Karpas-422 (cell line): ENCODE measurements at regions not wholly inside any gene's neighbourhood (a gene's known extent, or its start where the extent isn't known, plus 50 kb on each side); places are given as distances from the start of the nearest gene placed in this dataset.

ENCODE experiments used
- DNase-seq: peaks from one replicate; pipeline ENCODE4 v3.0.0-alpha.2; 2015
- H2AFZ ChIP-seq: fragments of 200-600 bp; sonication (generic); 2 replicates; pipeline ENCODE4 v1.6.1; 2014; ENCODE audit warnings: antibody characterized with exemption, low read length, mixed read lengths
- H3K27ac ChIP-seq: fragments of 200-600 bp; sonication (generic); 2 replicates; pipeline ENCODE4 v1.5.1; 2014; ENCODE audit warnings: mild to moderate bottlenecking, low read length, moderate library complexity
- H3K27me3 ChIP-seq: fragments of 200-600 bp; sonication (generic); 2 replicates; pipeline ENCODE4 v1.6.1; 2014; ENCODE audit warnings: low read length, mixed read lengths
- H3K36me3 ChIP-seq: fragments of 200-600 bp; sonication (generic); 2 replicates; pipeline ENCODE4 v1.6.1; 2014; ENCODE audit warnings: low read length, mixed read lengths; ENCODE audit not compliant: insufficient read depth
- H3K4me1 ChIP-seq: fragments of 200-600 bp; sonication (generic); 2 replicates; pipeline ENCODE4 v1.6.1; 2014; ENCODE audit warnings: mild to moderate bottlenecking, low read length, mixed read lengths
- H3K4me2 ChIP-seq: fragments of 200-600 bp; sonication (generic); 2 replicates; pipeline ENCODE4 v1.6.1; 2014; ENCODE audit warnings: low read length, low read depth, mild to moderate bottlenecking; ENCODE audit not compliant: poor library complexity, severe bottlenecking
- H3K4me3 ChIP-seq: fragments of 200-600 bp; sonication (generic); 2 replicates; pipeline ENCODE4 v1.5.1; 2014; ENCODE audit warnings: mild to moderate bottlenecking, antibody characterized with exemption, low read length, mixed read lengths
- H3K79me2 ChIP-seq: fragments of 200-600 bp; sonication (generic); 2 replicates; pipeline ENCODE4 v1.6.1; 2014; ENCODE audit warnings: mild to moderate bottlenecking, low read length, mixed read lengths
- H3K9ac ChIP-seq: fragments of 200-600 bp; sonication (generic); 2 replicates; pipeline ENCODE4 v1.6.0; 2014; ENCODE audit warnings: low read length
- H3K9me2 ChIP-seq: fragments of 200-600 bp; sonication (generic), shearing (Covaris generic); replicated peaks from 2 replicates; pipeline ENCODE4 v1.6.0; 2014; ENCODE audit warnings: mild to moderate bottlenecking, low read length, moderate library complexity; ENCODE audit not compliant: insufficient read depth
- H3K9me3 ChIP-seq: fragments of 300-700, 200-600 bp; sonication (generic); 2 replicates; pipeline ENCODE4 v1.6.1; 2014; ENCODE audit warnings: low read length, mixed read lengths
- H4K20me1 ChIP-seq: fragments of 200-600 bp; sonication (generic); 2 replicates; pipeline ENCODE4 v1.6.1; 2014; ENCODE audit warnings: mild to moderate bottlenecking, antibody characterized with exemption, low read length, low read depth; ENCODE audit not compliant: insufficient read depth

GRCh38 chr2:239581352-239581901 lies 180.6 kb upstream of the HDAC4 start:
- Histone ChIP-seq H3K4me1 (no peaks in the 10 kb centered on the region), H3K9ac (no peak overlapping the region), H3K9me3 (no peaks in the 10 kb centered on the region), H3K4me3 (no peak overlapping the region), H3K27ac (no peak overlapping the region), H3K9me2 (no peaks in the 10 kb centered on the region), H3K27me3 (no peaks in the 10 kb centered on the region), H3K79me2 (no peaks in the 10 kb centered on the region), H3K36me3 (no peaks in the 10 kb centered on the region), H3K4me2 (no peak overlapping the region), H2AFZ (no peak overlapping the region), H4K20me1 (no peaks in the 10 kb centered on the region; the same call in 1 of the 2 replicates)
- no peak for DNase-seq

GRCh38 chr2:239580199-239580527 lies 179.3 kb upstream of the HDAC4 start:
- H3K4me1 ChIP-seq, result no peaks in the 10 kb centered on the region
- H3K4me2 ChIP-seq, result no peak overlapping the region
- H3K9me2 ChIP-seq, result no peaks in the 10 kb centered on the region
- H3K27me3 ChIP-seq, result no peaks in the 10 kb centered on the region
- no peak overlapping the region for H3K27ac ChIP-seq
- no peaks in the 10 kb centered on the region for H3K79me2 ChIP-seq
- H2AFZ ChIP-seq, result no peak overlapping the region
- no peak overlapping the region for H3K9ac ChIP-seq
- DNase-seq, result no peak
- H4K20me1 ChIP-seq, result no peaks in the 10 kb centered on the region; the same call in 1 of the 2 replicates
- H3K4me3 ChIP-seq, result no peak overlapping the region
- no peaks in the 10 kb centered on the region for H3K9me3 ChIP-seq
- H3K36me3 ChIP-seq, result no peaks in the 10 kb centered on the region

GRCh38 chr2:239579524-239580198 lies 178.8 kb upstream of the HDAC4 start:
- Histone ChIP-seq H3K36me3 (no peaks in the 10 kb centered on the region), H4K20me1 (no peaks in the 10 kb centered on the region; the same call in 1 of the 2 replicates), H2AFZ (no peak overlapping the region), H3K9me2 (no peaks in the 10 kb centered on the region), H3K4me3 (no peak overlapping the region), H3K79me2 (no peaks in the 10 kb centered on the region), H3K4me1 (no peaks in the 10 kb centered on the region), H3K9me3 (no peaks in the 10 kb centered on the region), H3K9ac (no peak overlapping the region), H3K4me2 (no peak overlapping the region), H3K27ac (no peak overlapping the region), H3K27me3 (no peaks in the 10 kb centered on the region)
- no peak for DNase-seq

GRCh38 chr2:239579081-239579480 lies 178.3 kb upstream of the HDAC4 start:
- no peak overlapping the region for H3K4me2 ChIP-seq
- H3K9me2 ChIP-seq, result no peaks in the 10 kb centered on the region
- no peak overlapping the region for H3K27ac ChIP-seq
- H3K36me3 ChIP-seq, result no peaks in the 10 kb centered on the region
- DNase-seq, result no peak
- H4K20me1 ChIP-seq, result no peaks in the 10 kb centered on the region; the same call in 1 of the 2 replicates
- no peaks in the 10 kb centered on the region for H3K27me3 ChIP-seq
- no peaks in the 10 kb centered on the region for H3K79me2 ChIP-seq
- H3K4me3 ChIP-seq, result no peak overlapping the region
- H2AFZ ChIP-seq, result no peak overlapping the region
- no peaks in the 10 kb centered on the region for H3K4me1 ChIP-seq
- no peak overlapping the region for H3K9ac ChIP-seq
- H3K9me3 ChIP-seq, result no peaks in the 10 kb centered on the region

GRCh38 chr2:239578381-239578780 lies 177.6 kb upstream of the HDAC4 start:
- H3K27ac ChIP-seq, result no peak overlapping the region
- no peaks in the 10 kb centered on the region for H3K9me3 ChIP-seq
- DNase-seq, result no peak
- H3K4me3 ChIP-seq, result no peak overlapping the region
- no peaks in the 10 kb centered on the region for H3K9me2 ChIP-seq
- no peak overlapping the region for H3K4me2 ChIP-seq
- H3K79me2 ChIP-seq, result no peaks in the 10 kb centered on the region
- no peaks in the 10 kb centered on the region for H3K27me3 ChIP-seq
- H4K20me1 ChIP-seq, result no peaks in the 10 kb centered on the region; the same call in 1 of the 2 replicates
- no peak overlapping the region for H2AFZ ChIP-seq
- H3K4me1 ChIP-seq, result no peaks in the 10 kb centered on the region
- no peak overlapping the region for H3K9ac ChIP-seq
- H3K36me3 ChIP-seq, result no peaks in the 10 kb centered on the region

GRCh38 chr2:239577935-239578334 lies 177.1 kb upstream of the HDAC4 start:
- Histone ChIP-seq H3K4me1 (no peaks in the 10 kb centered on the region), H3K4me2 (no peak overlapping the region), H3K36me3 (no peaks in the 10 kb centered on the region), H3K9ac (no peak overlapping the region), H3K4me3 (no peak overlapping the region), H3K79me2 (no peaks in the 10 kb centered on the region), H4K20me1 (no peaks in the 10 kb centered on the region), H3K9me2 (no peaks in the 10 kb centered on the region), H3K27ac (no peak overlapping the region), H2AFZ (no peak overlapping the region), H3K9me3 (no peaks in the 10 kb centered on the region), H3K27me3 (no peaks in the 10 kb centered on the region)
- DNase-seq, result no peak

GRCh38 chr2:239576784-239577685 lies 176.2 kb upstream of the HDAC4 start:
- Histone ChIP-seq H3K9ac (no peak overlapping the region), H3K4me3 (no peak overlapping the region), H3K4me2 (no peak overlapping the region), H3K4me1 (no peaks in the 10 kb centered on the region), H3K9me3 (no peaks in the 10 kb centered on the region), H2AFZ (no peak overlapping the region), H3K9me2 (no peaks in the 10 kb centered on the region), H4K20me1 (no peaks in the 10 kb centered on the region), H3K79me2 (no peaks in the 10 kb centered on the region), H3K27ac (no peak overlapping the region), H3K27me3 (no peaks in the 10 kb centered on the region), H3K36me3 (no peaks in the 10 kb centered on the region)
- DNase-seq, result no peak

GRCh38 chr2:239575931-239576445 lies 175.2 kb upstream of the HDAC4 start:
- H3K4me1 ChIP-seq, result no peaks in the 10 kb centered on the region
- H3K9me2 ChIP-seq, result no peaks in the 10 kb centered on the region
- no peaks in the 10 kb centered on the region for H3K9me3 ChIP-seq
- no peaks in the 10 kb centered on the region for H4K20me1 ChIP-seq
- H3K79me2 ChIP-seq, result no peaks in the 10 kb centered on the region
- H3K27me3 ChIP-seq, result no peaks in the 10 kb centered on the region
- H3K27ac ChIP-seq, result no peak overlapping the region
- H3K36me3 ChIP-seq, result no peaks in the 10 kb centered on the region
- H3K4me2 ChIP-seq, result no peak overlapping the region
- no peak for DNase-seq
- H3K9ac ChIP-seq, result no peak overlapping the region
- H3K4me3 ChIP-seq, result no peak overlapping the region
- H2AFZ ChIP-seq, result no peak overlapping the region
